ENCODE measurements at regions not wholly inside any gene's neighbourhood (a gene's known extent, or its start where the extent isn't known, plus 50 kb on each side); places are given as distances from the start of the nearest gene placed in this dataset.
"Not testable (repeated sequence)": the region's sequence is repeated elsewhere in the genome, so short reads cannot be mapped to it uniquely, and the experiment has no call there.

DNA sequence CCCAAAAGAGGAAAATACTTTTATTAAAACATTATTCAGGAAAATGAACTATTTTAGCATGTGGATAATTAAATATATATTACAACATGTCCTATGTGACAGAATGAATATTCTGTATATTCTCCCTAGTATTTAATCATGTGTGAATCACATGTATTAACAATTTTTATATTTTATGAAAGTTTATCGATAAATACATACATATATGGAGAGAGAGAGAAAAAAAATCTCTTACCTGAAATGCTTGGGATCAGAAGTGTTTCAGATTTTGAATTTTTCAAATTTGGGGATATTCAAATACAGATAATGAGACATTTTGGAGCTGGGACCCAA, 228.6 kb upstream of the RBBP8 start:
- no peaks in the 10 kb centered on the region for H3K9me3 ChIP-seq
- H3K36me3 ChIP-seq, result no peaks in the 10 kb centered on the region
- intact Hi-C loops (cut with DNase I; ENCODE audit: low total_unique reads), result no loop called here
- H3K27me3 ChIP-seq, result no peaks in the 10 kb centered on the region
- H3K27ac ChIP-seq, result no peak overlapping the region
- TF ChIP-seq, protein P1, sequence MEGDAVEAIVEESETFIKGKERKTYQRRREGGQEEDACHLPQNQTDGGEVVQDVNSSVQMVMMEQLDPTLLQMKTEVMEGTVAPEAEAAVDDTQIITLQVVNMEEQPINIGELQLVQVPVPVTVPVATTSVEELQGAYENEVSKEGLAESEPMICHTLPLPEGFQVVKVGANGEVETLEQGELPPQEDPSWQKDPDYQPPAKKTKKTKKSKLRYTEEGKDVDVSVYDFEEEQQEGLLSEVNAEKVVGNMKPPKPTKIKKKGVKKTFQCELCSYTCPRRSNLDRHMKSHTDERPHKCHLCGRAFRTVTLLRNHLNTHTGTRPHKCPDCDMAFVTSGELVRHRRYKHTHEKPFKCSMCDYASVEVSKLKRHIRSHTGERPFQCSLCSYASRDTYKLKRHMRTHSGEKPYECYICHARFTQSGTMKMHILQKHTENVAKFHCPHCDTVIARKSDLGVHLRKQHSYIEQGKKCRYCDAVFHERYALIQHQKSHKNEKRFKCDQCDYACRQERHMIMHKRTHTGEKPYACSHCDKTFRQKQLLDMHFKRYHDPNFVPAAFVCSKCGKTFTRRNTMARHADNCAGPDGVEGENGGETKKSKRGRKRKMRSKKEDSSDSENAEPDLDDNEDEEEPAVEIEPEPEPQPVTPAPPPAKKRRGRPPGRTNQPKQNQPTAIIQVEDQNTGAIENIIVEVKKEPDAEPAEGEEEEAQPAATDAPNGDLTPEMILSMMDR (IDR thresholded peaks at IDR 0.05), result no peak
- no peaks in the 10 kb centered on the region for H3K4me1 ChIP-seq
- no peak overlapping the region for H3K4me3 ChIP-seq
- no peak for DNase-seq

DNA sequence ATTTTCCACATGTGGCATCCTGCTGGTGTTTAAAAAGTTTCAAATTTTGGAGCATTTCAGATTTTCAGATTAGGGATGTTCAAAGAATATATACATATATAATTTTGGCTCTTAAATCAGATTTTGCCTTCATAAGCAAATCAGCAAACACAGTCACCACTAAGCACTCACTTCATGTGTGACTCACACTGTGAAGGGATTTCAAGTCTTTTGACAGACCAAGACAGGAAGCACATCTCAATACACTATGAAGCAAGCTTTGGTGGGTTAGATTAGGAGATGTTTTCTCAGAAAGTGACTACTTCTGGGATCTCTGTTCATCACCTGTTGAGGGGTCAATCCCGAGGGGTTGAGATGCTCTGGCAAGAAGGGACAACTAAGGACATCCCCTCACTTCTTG, 227.8 kb upstream of the RBBP8 start:
- Histone ChIP-seq H3K36me3 (no peaks in the 10 kb centered on the region), H3K27me3 (no peaks in the 10 kb centered on the region), H3K4me1 (peaks cover 0 to 8% (median 3%) of the 10 kb centered on the region in 4 donors), H3K27ac (no peak overlapping the region), H3K4me3 (no peak overlapping the region), H3K9me3 (no peaks in the 10 kb centered on the region)
- TF ChIP-seq, protein P1 (IDR thresholded peaks at IDR 0.05), result no peak
- intact Hi-C loops (cut with DNase I; ENCODE audit: low total_unique reads), result no loop called here
- no peak for DNase-seq

DNA sequence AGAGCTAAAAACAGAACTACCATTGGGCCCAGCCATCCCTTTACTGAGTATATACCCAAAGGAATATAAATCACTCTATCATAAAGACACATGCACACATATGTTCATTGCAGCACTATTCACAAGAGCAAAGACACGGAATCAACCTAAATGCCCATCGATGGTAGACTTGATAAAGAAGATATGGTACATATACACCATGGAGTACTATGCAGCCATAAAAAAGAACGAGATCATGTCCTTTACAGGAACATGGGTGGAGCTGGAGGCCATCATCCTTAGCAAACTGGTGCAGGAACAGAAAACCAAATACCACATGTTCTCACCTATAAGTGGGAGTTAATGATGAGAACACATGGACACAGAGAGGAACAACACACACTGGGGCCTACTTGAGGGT, 227.1 kb upstream of the RBBP8 start:
- H3K9me3 ChIP-seq; intact Hi-C loops (cut with DNase I; ENCODE audit: low total_unique reads); H3K27me3 ChIP-seq; H3K36me3 ChIP-seq; H3K4me3 ChIP-seq; DNase-seq; H3K27ac ChIP-seq: not testable (repeated sequence)
- H3K4me1 ChIP-seq, result peaks cover 0 to 12% (median 7%) of the 10 kb centered on the region in 4 donors

DNA sequence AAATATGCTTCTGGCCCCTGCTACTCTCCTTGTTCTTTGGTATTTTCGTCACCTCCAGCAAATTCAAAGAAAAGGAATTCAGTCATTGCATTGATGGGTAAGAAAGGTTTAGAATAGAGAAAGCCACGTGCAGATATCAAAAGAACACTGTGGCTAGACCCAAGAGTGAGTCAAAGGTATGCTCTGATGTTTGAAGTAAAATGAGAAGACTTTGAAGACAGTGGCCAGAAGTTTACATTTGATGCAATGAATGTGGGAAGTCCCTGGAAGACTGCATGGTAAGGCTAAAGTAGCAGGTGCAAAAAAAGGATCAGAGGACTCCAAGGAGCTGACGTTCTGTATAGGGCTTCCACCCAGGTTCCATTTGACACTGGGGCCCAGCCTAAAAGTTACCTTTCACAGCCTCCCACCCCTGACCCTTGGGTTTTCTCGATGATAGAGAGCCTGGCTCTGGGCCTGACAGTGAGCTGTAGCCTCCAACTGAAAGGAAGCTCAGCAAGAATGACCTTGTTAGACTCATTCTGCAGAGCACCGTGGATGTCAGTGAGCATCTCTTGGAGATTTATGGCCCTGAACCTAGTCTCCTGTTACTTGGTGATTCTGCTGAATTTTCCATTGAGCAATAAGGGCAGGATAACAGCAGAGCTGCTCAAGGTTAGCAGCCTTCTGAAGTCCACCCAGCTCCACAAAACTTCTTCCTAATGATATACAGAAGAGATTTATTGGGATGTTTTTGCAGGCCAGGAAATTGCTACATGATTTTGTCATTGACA, 223.7 kb upstream of the RBBP8 start:
- Histone ChIP-seq H3K27ac (peak overlapping the region in 1 of 2 donors; percentile 61), H3K9me3 (no peaks in the 10 kb centered on the region), H3K27me3 (no peaks in the 10 kb centered on the region), H3K4me1 (peaks cover 0 to 37% (median 12%) of the 10 kb centered on the region in 4 donors), H3K36me3 (no peaks in the 10 kb centered on the region), H3K4me3 (no peak overlapping the region)
- TF ChIP-seq, protein P1 (IDR thresholded peaks at IDR 0.05), result no peak
- no peak for DNase-seq
- intact Hi-C loops (cut with DNase I; ENCODE audit: low total_unique reads), result no loop called here

DNA sequence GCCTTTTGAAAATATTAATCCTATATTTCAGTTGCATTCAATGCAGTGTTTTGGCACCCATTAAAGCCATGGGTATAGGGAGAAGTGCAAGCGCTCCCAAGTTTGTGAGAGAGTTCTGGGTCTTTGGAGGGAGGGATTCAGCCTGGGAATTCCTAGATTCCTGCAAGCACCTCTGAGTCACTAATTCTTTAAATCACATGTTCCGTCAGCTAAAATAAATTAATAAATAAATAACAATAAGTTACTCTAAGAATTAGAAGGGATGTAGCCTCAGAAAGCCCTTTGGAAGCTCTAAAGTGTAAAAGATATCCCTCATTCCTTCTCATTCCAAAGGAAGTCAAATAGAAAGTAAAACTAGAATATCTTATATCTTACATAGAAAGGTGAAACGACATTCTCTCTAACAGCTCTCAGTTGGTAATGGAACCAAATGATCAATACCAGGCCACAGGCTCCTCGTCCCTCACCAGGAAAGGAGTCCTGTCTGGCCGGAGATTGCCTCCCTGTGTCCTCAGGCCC, 222.4 kb upstream of the RBBP8 start:
- Histone ChIP-seq H3K27ac (peak overlapping the region; percentile 44 to 61), H3K4me1 (peaks cover 0 to 37% (median 12%) of the 10 kb centered on the region in 4 donors), H3K36me3 (no peaks in the 10 kb centered on the region), H3K27me3 (no peaks in the 10 kb centered on the region), H3K9me3 (no peaks in the 10 kb centered on the region), H3K4me3 (peak overlapping the region; percentile 49 to 50)
- DNase-seq, result no peak
- intact Hi-C loops (cut with DNase I; ENCODE audit: low total_unique reads), result no loop called here
- TF ChIP-seq, protein P1 (IDR thresholded peaks at IDR 0.05), result no peak

DNA sequence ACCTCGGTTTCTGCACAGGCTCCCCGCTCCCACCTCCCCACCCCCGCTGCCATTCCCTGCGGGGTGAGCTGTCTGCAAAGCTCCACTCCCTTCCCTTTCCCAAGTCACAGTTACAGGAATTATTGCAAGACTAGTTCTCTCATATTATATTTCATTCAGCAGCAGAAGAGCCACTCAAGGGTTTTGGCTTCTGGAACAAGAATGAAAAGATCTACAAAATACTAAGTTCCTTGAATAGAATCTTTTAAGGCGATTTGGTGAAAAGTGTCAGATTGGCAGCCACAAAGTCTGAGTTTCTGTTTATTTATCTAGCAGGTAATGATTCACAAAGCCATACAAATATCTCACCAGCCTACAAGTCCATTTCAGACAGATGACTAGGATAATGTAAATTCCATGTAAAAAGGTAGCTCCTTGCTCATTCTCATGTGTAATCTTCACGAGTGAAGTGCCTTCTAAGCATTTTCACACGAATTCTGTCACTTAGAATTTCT, 221.9 kb upstream of the RBBP8 start:
- peak in 1 of 2 donors; percentile 73 for DNase-seq
- Histone ChIP-seq H3K9me3 (no peaks in the 10 kb centered on the region), H3K36me3 (no peaks in the 10 kb centered on the region), H3K27ac (peak overlapping the region; percentile 44 to 61), H3K27me3 (no peaks in the 10 kb centered on the region), H3K4me1 (peaks cover 0 to 37% (median 12%) of the 10 kb centered on the region in 4 donors), H3K4me3 (peak overlapping the region; percentile 49 to 50)
- intact Hi-C loops (cut with DNase I; ENCODE audit: low total_unique reads), result no loop called here
- TF ChIP-seq, protein P1 (IDR thresholded peaks at IDR 0.05), result no peak

Measured in tibial artery (tissue), 4 donors.